Psoas muscle (tissue), 7 donors: ENCODE measurements at regions not wholly inside any gene's neighbourhood (a gene's known extent, or its start where the extent isn't known, plus 50 kb on each side); places are given as distances from the start of the nearest gene placed in this dataset.

Source experiments
- ATAC-seq, 4 donors: fragments of 200-7000 bp; cut with Tn5 transposase; one replicate each; pipeline ENCODE4 v1.9.1; 2020; ENCODE audit warnings: moderate library complexity in 3 of 4, mild to moderate bottlenecking in 2 of 4
- DNase-seq, 2 donors: peaks; one replicate each; pipeline ENCODE4 v3.0.0-alpha.2; 2020
- H3K27ac ChIP-seq: fragments of 200-600 bp; one replicate; pipeline ENCODE4 v1.8.0; 2022
- H3K27me3 ChIP-seq, 3 donors: fragments of 200-600 bp in 1 of 3; one replicate each; pipeline versions ENCODE4 v1.6.1 to v1.8.0; 2013 to 2022; ENCODE audit warnings: low read length in 2 of 3, mild to moderate bottlenecking in 2 of 3, moderate library complexity in 1 of 3; ENCODE audit not compliant: insufficient read depth in 3 of 3
- H3K36me3 ChIP-seq, 2 donors: fragments of 200-600 bp in 1 of 2; one replicate each; pipeline versions ENCODE4 v1.6.1 to v1.8.0; 2013 to 2022; ENCODE audit warnings: low read depth in 1 of 2, mild to moderate bottlenecking in 1 of 2, moderate library complexity in 1 of 2; ENCODE audit not compliant: insufficient read depth in 1 of 2
- H3K4me1 ChIP-seq: fragments of 200-600 bp; one replicate; pipeline ENCODE4 v1.8.0; 2022
- H3K4me3 ChIP-seq: fragments of 200-600 bp; one replicate; pipeline ENCODE4 v1.8.0; 2022; ENCODE audit warnings: mild to moderate bottlenecking
- H3K9me3 ChIP-seq: fragments of 200-600 bp; one replicate; pipeline ENCODE4 v1.8.0; 2022
- WGBS, 3 donors: extraction: QIAGEN DNeasy Blood & Tissue Kit; methylation state at CpG; one replicate each; pipeline versions ENCODE4 v1.1.6 to v1.1.7; 2013; 5-methylcytosine and 5-hydroxymethylcytosine counted together
- intact Hi-C, 2 donors: fragments of 100-400 bp; cut with DNase I; formaldehyde crosslinking; loops; one replicate each; pipeline versions ENCODE4 v1.11.0 to v1.14.2; 2022
- TF ChIP-seq, protein P1 (sequence below): fragments of 200-600 bp; IDR thresholded peaks from one replicate; pipeline ENCODE4 v1.8.0; 2022; ENCODE audit warnings: antibody characterized with exemption
- donor health status: healthy with polysubstance abuse.
- donor health status: DM: no; HTN: no; CAD: no; lungs with moderate emphysema.
- donor health status: Bipolar disorder and iron deficiency.
- donor health status: healthy.
- donor health status: DM: yes; HTN: yes; CAD: no.
- donor health status: DM: no; HTN: no; CAD: no.
- donor health status: DM: yes; HTN: yes; CAD: no.

DNA sequence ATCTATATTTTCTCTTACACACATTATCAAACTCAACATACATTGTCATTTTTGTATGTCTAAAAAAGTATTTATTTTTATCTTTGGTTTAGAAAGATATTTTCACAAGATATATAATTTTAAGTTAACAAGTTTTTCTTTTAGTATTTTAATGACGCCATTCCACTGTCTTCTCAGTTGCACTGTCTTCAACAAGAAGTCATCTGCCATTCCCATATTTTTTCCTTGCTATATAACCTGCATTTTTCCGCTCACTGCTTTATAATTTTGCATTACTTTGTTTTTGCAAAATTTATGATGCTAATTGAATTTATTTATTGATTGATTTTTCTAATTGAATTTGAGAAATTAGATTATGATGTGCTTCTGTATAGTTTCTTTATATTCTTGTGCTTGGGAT is 357.8 kb upstream of the RNF32 start:
- TF ChIP-seq, protein P1, sequence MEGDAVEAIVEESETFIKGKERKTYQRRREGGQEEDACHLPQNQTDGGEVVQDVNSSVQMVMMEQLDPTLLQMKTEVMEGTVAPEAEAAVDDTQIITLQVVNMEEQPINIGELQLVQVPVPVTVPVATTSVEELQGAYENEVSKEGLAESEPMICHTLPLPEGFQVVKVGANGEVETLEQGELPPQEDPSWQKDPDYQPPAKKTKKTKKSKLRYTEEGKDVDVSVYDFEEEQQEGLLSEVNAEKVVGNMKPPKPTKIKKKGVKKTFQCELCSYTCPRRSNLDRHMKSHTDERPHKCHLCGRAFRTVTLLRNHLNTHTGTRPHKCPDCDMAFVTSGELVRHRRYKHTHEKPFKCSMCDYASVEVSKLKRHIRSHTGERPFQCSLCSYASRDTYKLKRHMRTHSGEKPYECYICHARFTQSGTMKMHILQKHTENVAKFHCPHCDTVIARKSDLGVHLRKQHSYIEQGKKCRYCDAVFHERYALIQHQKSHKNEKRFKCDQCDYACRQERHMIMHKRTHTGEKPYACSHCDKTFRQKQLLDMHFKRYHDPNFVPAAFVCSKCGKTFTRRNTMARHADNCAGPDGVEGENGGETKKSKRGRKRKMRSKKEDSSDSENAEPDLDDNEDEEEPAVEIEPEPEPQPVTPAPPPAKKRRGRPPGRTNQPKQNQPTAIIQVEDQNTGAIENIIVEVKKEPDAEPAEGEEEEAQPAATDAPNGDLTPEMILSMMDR, result no peak
- Histone ChIP-seq H3K27me3 (no peaks in the 10 kb centered on the region), H3K9me3 (peaks cover 4% of the 10 kb centered on the region), H3K27ac (no peak overlapping the region), H3K36me3 (no peaks in the 10 kb centered on the region), H3K4me3 (no peak overlapping the region), H3K4me1 (no peaks in the 10 kb centered on the region)
- intact Hi-C loops, result no loop called here
- DNase-seq (no peak), ATAC-seq (no peak)
- 70 to 94% (median 90%) methylated on average over 2 of the region's 2 CpGs for WGBS, 3 donors

DNA sequence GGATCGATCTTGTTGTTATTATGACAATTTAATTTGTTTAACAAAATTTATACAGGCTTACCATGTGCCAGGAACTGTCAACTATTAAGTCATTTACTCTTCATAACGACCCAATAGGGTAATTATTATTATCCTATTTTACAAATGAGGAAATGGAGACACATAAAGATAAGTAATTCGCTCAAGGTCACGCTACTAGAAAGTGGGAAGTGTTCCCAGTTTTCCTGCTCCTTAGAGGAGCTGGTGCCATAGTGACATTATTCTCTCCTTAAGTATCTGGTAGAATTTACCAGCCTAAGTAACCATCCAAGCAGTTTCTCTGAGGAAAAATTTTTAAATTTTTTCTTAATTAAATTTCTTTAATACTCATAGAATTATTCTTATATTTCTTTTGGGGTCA is 360.9 kb upstream of the RNF32 start:
- Histone ChIP-seq H3K4me1 (no peaks in the 10 kb centered on the region), H3K9me3 (peaks cover 4% of the 10 kb centered on the region), H3K27me3 (no peaks in the 10 kb centered on the region), H3K4me3 (no peak overlapping the region), H3K36me3 (no peaks in the 10 kb centered on the region), H3K27ac (no peak overlapping the region)
- ATAC-seq (no peak), DNase-seq (no peak)
- TF ChIP-seq, protein P1, result no peak
- intact Hi-C loops, result no loop called here
- 43 to 51% (median 49%) methylated on average over 4 of the region's 4 CpGs for WGBS, 3 donors

DNA sequence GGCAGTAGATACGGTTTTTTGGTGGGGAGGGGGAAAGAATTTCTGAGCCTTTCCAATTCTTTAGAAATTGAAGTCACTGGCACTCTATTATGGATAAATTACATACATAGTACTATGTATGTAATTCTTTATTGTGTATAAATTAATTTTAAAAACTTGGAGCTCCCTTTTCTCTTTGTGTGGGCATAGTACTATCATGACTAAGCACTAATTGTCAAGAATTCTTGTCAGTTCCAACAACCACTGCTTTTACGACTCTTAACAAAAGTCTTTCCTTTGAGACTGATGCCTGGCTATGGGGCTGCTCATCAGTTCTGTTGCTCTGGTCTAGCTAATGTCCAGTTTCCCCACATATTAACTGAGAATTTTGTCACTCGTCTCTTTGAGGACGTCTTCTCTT is 365.3 kb upstream of the RNF32 start:
- WGBS, 3 donors, result 61 to 70% (median 62%) methylated on average over 4 of the region's 4 CpGs
- no peak for DNase-seq
- no peak for ATAC-seq
- Histone ChIP-seq H3K4me3 (no peak overlapping the region), H3K9me3 (no peaks in the 10 kb centered on the region), H3K36me3 (no peaks in the 10 kb centered on the region), H3K4me1 (no peaks in the 10 kb centered on the region), H3K27ac (no peak overlapping the region), H3K27me3 (no peaks in the 10 kb centered on the region)
- TF ChIP-seq, protein P1, result no peak
- intact Hi-C loops, result no loop called here

DNA sequence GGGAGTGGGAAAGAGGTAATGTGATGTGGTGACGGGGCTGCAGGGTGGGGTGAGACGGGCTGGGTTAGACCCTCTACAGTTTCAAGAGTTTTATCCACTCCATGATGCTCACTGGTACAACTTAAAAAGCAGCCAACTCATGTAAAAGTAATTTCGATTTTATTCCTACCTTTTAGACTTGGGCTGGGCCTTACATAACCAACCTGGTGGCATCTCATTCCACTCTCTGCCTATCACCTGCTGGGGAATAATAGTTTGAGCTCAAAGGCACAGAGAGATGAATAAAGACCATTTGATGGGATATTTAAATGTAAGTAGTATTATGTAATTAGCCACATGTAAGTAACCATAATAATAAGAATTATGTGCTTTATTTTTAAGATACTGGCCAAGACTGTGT is 366.0 kb upstream of the RNF32 start:
- TF ChIP-seq, protein P1, result no peak
- H3K4me3 ChIP-seq, result no peak overlapping the region
- H3K27ac ChIP-seq, result no peak overlapping the region
- H3K27me3 ChIP-seq, result no peaks in the 10 kb centered on the region
- 84 to 88% (median 84%) methylated on average over 3 of the region's 3 CpGs for WGBS, 3 donors
- H3K4me1 ChIP-seq, result no peaks in the 10 kb centered on the region
- no peak for ATAC-seq
- intact Hi-C loops, result no loop called here
- H3K9me3 ChIP-seq, result no peaks in the 10 kb centered on the region
- no peaks in the 10 kb centered on the region for H3K36me3 ChIP-seq
- no peak for DNase-seq

DNA sequence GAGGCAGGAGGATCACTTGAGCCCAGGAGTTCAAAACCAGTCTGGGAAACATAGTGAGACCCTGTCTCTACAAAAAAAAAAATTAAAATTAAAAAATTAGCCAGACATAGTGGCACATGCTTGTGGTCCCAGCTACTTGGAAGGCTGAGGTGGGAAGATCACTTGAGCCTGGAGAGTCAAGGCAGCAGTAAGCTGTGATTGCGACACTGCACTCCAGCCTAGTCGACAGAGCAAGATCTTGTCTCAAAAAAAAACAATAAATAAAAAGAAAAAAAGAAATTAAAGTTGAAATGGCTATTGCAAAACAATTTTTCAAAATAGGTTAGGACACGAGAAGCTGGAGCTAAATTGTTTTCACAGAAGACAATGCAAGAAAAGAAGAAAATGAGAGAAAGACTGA is 379.0 kb upstream of the RNF32 start:
- intact Hi-C loops, result no loop called here
- H3K27me3 ChIP-seq, result no peaks in the 10 kb centered on the region
- TF ChIP-seq, protein P1, result no peak

More for the DNA sequence above, 379.0 kb upstream of the RNF32 start:
- no peak for DNase-seq
- no peak for ATAC-seq
- no peaks in the 10 kb centered on the region for H3K36me3 ChIP-seq
- no peaks in the 10 kb centered on the region for H3K9me3 ChIP-seq
- H3K4me1 ChIP-seq, result no peaks in the 10 kb centered on the region
- 41 to 64% (median 48%) methylated on average over 3 of the region's 3 CpGs for WGBS, 3 donors
- H3K27ac ChIP-seq, result no peak overlapping the region
- H3K4me3 ChIP-seq, result no peak overlapping the region
